SHP77 (cell line): ENCODE measurements at regions not wholly inside any gene's neighbourhood (a gene's known extent, or its start where the extent isn't known, plus 50 kb on each side); places are given as distances from the start of the nearest gene placed in this dataset.

Experiments used
- DNase-seq, 2 experiments: peaks; one replicate each; lab custom pipeline; 2025; lab: John Stamatoyannopoulos, UW

DNA sequence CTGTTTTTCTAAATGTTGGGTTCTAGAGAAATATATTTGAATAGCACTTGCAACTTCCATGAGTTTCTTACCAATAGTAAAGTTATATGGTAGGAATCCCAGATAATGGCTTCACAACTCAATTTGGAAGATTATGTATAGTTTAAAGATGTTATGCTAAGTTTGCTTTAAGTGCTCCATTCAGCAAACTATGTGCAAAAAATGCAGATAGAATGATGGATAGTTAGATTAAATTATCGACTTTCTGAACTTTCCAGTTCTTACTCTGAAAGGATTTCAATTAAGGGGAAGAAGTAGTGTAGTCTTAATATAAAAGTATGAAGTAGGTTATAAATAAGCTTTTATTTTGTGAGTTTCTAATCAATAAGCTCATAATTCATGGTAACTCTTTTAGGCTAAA lies 60.7 kb upstream of the NFKB1 start:
- no peak for DNase-seq

- no peak for DNase-seq
Measured at GRCh38 chr4:102441978-102442911, 58.9 kb upstream of the NFKB1 start.

DNA sequence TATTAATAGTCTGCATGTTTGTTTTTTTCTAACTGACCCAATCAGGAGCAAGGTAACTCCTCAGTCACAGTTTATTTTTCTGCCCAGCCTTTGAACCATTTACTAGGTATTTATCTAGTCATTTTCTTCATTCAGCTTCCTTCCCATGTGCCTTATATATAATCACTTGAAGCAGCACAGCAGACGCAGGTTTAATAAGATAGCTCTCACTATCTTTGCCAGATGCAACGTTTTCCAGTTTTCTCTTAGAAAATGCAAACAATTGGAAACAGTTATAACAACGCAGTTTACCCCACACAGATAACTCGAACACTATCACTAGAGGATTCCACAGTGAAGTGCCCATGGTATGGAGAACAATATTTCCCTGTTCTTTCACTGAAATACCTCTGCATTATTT lies 56.4 kb upstream of the NFKB1 start:
- no peak for DNase-seq

- no peak for DNase-seq
Measured at GRCh38 chr4:102445213-102445612, 55.9 kb upstream of the NFKB1 start.

DNA sequence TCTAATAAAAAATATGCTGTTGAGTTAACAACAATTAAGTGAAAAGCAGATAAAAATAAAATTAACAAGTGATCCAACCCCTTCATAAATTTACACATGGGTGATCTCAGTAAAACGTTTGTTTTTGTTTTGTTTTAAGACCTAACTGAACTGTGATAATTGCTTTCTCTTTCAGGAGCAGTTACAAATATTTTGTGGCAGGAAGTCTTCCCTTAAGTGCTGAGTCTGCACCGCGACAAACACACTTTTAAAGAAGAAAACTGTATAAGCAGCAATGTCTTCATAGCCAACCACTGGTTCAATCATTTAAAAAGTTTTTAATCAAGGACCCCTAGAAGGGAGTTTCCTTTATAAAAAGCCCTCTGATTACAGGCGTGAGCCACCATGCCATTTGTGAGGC lies 53.7 kb upstream of the NFKB1 start:
- DNase-seq = no peak

- peak; percentile 15 to 22 for DNase-seq
Measured at GRCh38 chr4:102449751-102450352, 51.3 kb upstream of the NFKB1 start.

DNA sequence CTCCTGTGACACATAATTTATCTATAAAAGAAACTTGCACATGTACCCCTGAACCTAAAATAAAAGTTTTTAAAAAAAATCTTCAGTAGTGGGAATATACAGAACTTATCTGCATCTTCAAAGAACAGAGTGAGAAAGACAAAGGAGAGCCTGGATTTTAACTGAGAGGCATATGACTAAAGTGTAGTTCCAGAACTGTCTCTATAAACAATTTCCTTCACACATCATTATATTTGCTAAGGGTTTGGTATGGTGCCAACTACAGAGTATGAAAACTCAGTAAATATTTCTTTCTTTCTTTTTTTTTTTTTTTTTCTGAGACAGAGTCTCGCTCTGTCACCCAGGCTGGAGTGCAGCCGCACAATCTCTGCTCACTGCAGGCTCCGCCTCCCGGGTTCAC lies 49.9 kb upstream of the NFKB1 start:
- DNase-seq = no peak
